SK-N-SH (cell line): ENCODE measurements at regions not wholly inside any gene's neighbourhood (a gene's known extent, or its start where the extent isn't known, plus 50 kb on each side); places are given as distances from the start of the nearest gene placed in this dataset.

ENCODE experiments used
- CTCF ChIA-PET: fragments of 300-600, 350-600 bp; formaldehyde crosslinking; extraction: SDS; loops from one replicate; lab custom pipeline; 2021; lab: Yijun Ruan, JAX
- POLR2A ChIA-PET: fragments of 350-600 bp; sonication (Branson Sonifier 250); formaldehyde crosslinking; extraction: SDS; loops from one replicate; lab custom pipeline; 2020; ENCODE audit warnings: antibody characterized with exemption, inconsistent platforms; lab: Yijun Ruan, JAX
- DNase-seq: peaks from one replicate; pipeline ENCODE4 v3.0.0; 2012
- H2AFZ ChIP-seq: fragments of 200-600 bp; sonication (generic); 2 replicates; pipeline ENCODE4 v1.8.1; 2016; ENCODE audit warnings: antibody characterized with exemption, mild to moderate bottlenecking, low read depth
- H3F3A ChIP-seq: fragments of 200-600 bp; sonication (generic); replicated peaks from 2 replicates; pipeline ENCODE3; 2016; ENCODE audit warnings: antibody characterized with exemption, mild to moderate bottlenecking; ENCODE audit not compliant: insufficient read depth
- H3K27ac ChIP-seq, 2 experiments: fragments of 200-500 bp in 1 of 2; fragments of 200-600 bp in 1 of 2; sonication (Bioruptor generic) in 1 of 2; sonication (generic), shearing (Covaris generic) in 1 of 2; 2 replicates each; pipeline versions ENCODE4 v1.5.1 to v1.6.1; 2014 to 2016; ENCODE audit warnings: low read depth in 2 of 2, inconsistent platforms in 1 of 2, low read length in 1 of 2, mild to moderate bottlenecking in 1 of 2, mixed read lengths in 1 of 2
- H3K27me3 ChIP-seq: fragments of 200-600 bp; sonication (generic), shearing (Covaris generic); 2 replicates; pipeline ENCODE4 v1.6.1; 2016; ENCODE audit warnings: mixed run types; ENCODE audit not compliant: insufficient read depth
- H3K36me3 ChIP-seq, 2 experiments: fragments of 200-500 bp in 1 of 2; fragments of 200-600 bp in 1 of 2; sonication (Bioruptor generic) in 1 of 2; sonication (generic) in 1 of 2; replicated peaks in 1 of 2; 2 replicates each; pipeline versions ENCODE3 to v1.5.1; 2014 to 2016; ENCODE audit warnings: low read length in 1 of 2, mild to moderate bottlenecking in 1 of 2; ENCODE audit not compliant: insufficient read depth in 2 of 2, control insufficient read depth in 1 of 2
- H3K4me1 ChIP-seq, 2 experiments: fragments of 200-500 bp in 1 of 2; fragments of 200-600 bp in 1 of 2; sonication (Bioruptor generic) in 1 of 2; sonication (generic), shearing (Covaris generic) in 1 of 2; 2 replicates each; pipeline versions ENCODE4 v1.5.1 to v1.6.1; 2014 to 2016; ENCODE audit warnings: low read depth in 1 of 2, low read length in 1 of 2, mixed run types in 1 of 2; ENCODE audit not compliant: insufficient read depth in 2 of 2, control insufficient read depth in 1 of 2
- H3K4me2 ChIP-seq: fragments of 200-600 bp; sonication (generic), shearing (Covaris generic); 2 replicates; pipeline ENCODE4 v1.6.1; 2017; ENCODE audit warnings: mixed run types
- H3K4me3 ChIP-seq, 2 experiments: fragments of 200-500 bp in 1 of 2; fragments of 200-600 bp in 1 of 2; sonication (Bioruptor generic) in 1 of 2; sonication (generic), shearing (Covaris generic) in 1 of 2; 2 replicates each; pipeline versions ENCODE4 v1.5.1 to v1.8.1; 2014 to 2016; ENCODE audit warnings: low read depth in 2 of 2, inconsistent platforms in 1 of 2, low read length in 1 of 2, mild to moderate bottlenecking in 1 of 2, mixed read lengths in 1 of 2, moderate library complexity in 1 of 2
- H3K79me2 ChIP-seq: fragments of 200-600 bp; sonication (generic); 2 replicates; pipeline ENCODE4 v1.8.1; 2017; ENCODE audit warnings: mild to moderate bottlenecking; ENCODE audit not compliant: insufficient read depth
- H3K9ac ChIP-seq: fragments of 200-600 bp; sonication (generic); 2 replicates; pipeline ENCODE4 v1.6.1; 2017; ENCODE audit warnings: mixed run types
- H3K9me2 ChIP-seq: fragments of 200-600 bp; sonication (generic); 2 replicates; pipeline ENCODE4 v1.6.1; 2017; ENCODE audit warnings: mixed run types
- H3K9me3 ChIP-seq: fragments of 200-600 bp; sonication (generic); 2 replicates; pipeline ENCODE4 v1.6.1; 2017; ENCODE audit warnings: mixed run types, mild to moderate bottlenecking, moderate library complexity
- H4K20me1 ChIP-seq: fragments of 200-600 bp; sonication (generic); 2 replicates; pipeline ENCODE4 v1.6.1; 2017; ENCODE audit warnings: mild to moderate bottlenecking, mixed run types; ENCODE audit not compliant: insufficient read depth
- ELF1 ChIP-seq: IDR thresholded peaks from 2 replicates; pipeline ENCODE4 v1.4.0; 2012
- EP300 ChIP-seq, 2 experiments: IDR thresholded peaks; 2 replicates each; pipeline versions ENCODE4 v1.4.0 to v1.6.1; 2012; ENCODE audit warnings: borderline replicate concordance in 1 of 2, low read depth in 1 of 2, low read length in 1 of 2
- EZH2phosphoT487 ChIP-seq: fragments of 200-600 bp; sonication (generic); IDR thresholded peaks from 2 replicates; pipeline ENCODE4 v1.6.1; 2017; ENCODE audit warnings: low read depth, mixed run types, mild to moderate bottlenecking, antibody characterized with exemption, moderate library complexity, borderline replicate concordance
- FOSL2 ChIP-seq: IDR thresholded peaks from 2 replicates; pipeline ENCODE4 v1.4.0; 2012; ENCODE audit warnings: low read depth, mild to moderate bottlenecking, moderate library complexity, borderline replicate concordance
- FOXJ3 ChIP-seq: sonication (generic); formaldehyde crosslinking; IDR thresholded peaks from 2 replicates; pipeline ENCODE4 v1.5.1; 2020; ENCODE audit warnings: mild to moderate bottlenecking, missing genetic modification reagents
- GABPA ChIP-seq: IDR thresholded peaks from 2 replicates; pipeline ENCODE4 v1.4.0; 2012; ENCODE audit warnings: low read depth, mild to moderate bottlenecking
- IRF3 ChIP-seq: fragments of 150-350 bp; IDR thresholded peaks from 2 replicates; pipeline ENCODE4 v1.6.1; 2016; ENCODE audit warnings: mild to moderate bottlenecking, low read depth, low read length
- JUND ChIP-seq: IDR thresholded peaks from 2 replicates; pipeline ENCODE4 v1.4.0; 2012
- MXI1 ChIP-seq: IDR thresholded peaks from 2 replicates; pipeline ENCODE4 v1.6.1; 2012; ENCODE audit warnings: mild to moderate bottlenecking, low read depth, low read length, improper control_type of control experiment
- NFIC ChIP-seq: IDR thresholded peaks from 2 replicates; pipeline ENCODE4 v1.4.0; 2012; ENCODE audit warnings: borderline replicate concordance
- RAD21 ChIP-seq: IDR thresholded peaks from 2 replicates; pipeline ENCODE4 v1.6.1; 2012; ENCODE audit warnings: mild to moderate bottlenecking, low read length
- TAF1 ChIP-seq: IDR thresholded peaks from 2 replicates; pipeline ENCODE4 v1.6.1; 2012; ENCODE audit warnings: low read depth, mild to moderate bottlenecking, low read length, moderate library complexity, borderline replicate concordance
- TCF12 ChIP-seq: IDR thresholded peaks from 2 replicates; pipeline ENCODE4 v1.4.0; 2012
- TEAD4 ChIP-seq: IDR thresholded peaks from 2 replicates; pipeline ENCODE4 v1.4.0; 2012; ENCODE audit warnings: mild to moderate bottlenecking, borderline replicate concordance; ENCODE audit not compliant: insufficient read depth
- USF1 ChIP-seq: IDR thresholded peaks from 2 replicates; pipeline ENCODE4 v1.4.0; 2012; ENCODE audit warnings: low read depth, borderline replicate concordance
- USF2 ChIP-seq: fragments of 150-350 bp; IDR thresholded peaks from 2 replicates; pipeline ENCODE4 v1.6.1; 2017; ENCODE audit warnings: antibody characterized with exemption, low read length, low read depth, borderline replicate concordance
- YY1 ChIP-seq: IDR thresholded peaks from 2 replicates; pipeline ENCODE4 v1.4.0; 2012; ENCODE audit warnings: low read depth, mild to moderate bottlenecking
- WGBS: methylation state at CpG from one replicate; pipeline ENCODE4 v1.1.6; 2017; ENCODE audit warnings: low lambda C conversion rate; 5-methylcytosine and 5-hydroxymethylcytosine counted together

GRCh38 chr3:127043731-127044510 lies 61.0 kb downstream of the PLXNA1 start:
- no peaks in the 10 kb centered on the region for H3F3A ChIP-seq
- ChIA-PET POLR2A (no interaction called here), CTCF (no interaction called here)
- 0 out of 4 replicates have a peak, but pooled peaks cover 0 to 3% of the 10 kb centered on the region in 2 experiments for H3K4me1 ChIP-seq
- no peak for DNase-seq
- TF ChIP-seq MXI1 (no peak), EZH2phosphoT487 (no peak), GABPA (no peak)
- H3K9me2 ChIP-seq: no peaks in the 10 kb centered on the region
- no peak overlapping the region for H2AFZ ChIP-seq
- no peak overlapping the region for H3K9ac ChIP-seq
- H3K79me2 ChIP-seq: no peaks in the 10 kb centered on the region
- no peaks in the 10 kb centered on the region for H4K20me1 ChIP-seq
- WGBS: 78% methylated on average over 7 of the region's 7 CpGs
- H3K9me3 ChIP-seq: no peaks in the 10 kb centered on the region
- H3K27me3 ChIP-seq: no peaks in the 10 kb centered on the region
- H3K36me3 ChIP-seq: no peaks in the 10 kb centered on the region
- no peak overlapping the region for H3K27ac ChIP-seq
- no peak overlapping the region for H3K4me3 ChIP-seq
- no peak overlapping the region for H3K4me2 ChIP-seq

- H3K4me3 ChIP-seq: no peak overlapping the region
- no peaks in the 10 kb centered on the region for H3K79me2 ChIP-seq
- WGBS: 49% methylated on average over 4 of the region's 4 CpGs
- H2AFZ ChIP-seq: no peak overlapping the region
- CTCF ChIA-PET: no interaction called here
- H3K9me3 ChIP-seq: no peaks in the 10 kb centered on the region
- POLR2A ChIA-PET: no interaction called here
- H3K4me1 ChIP-seq: 0 out of 4 replicates have a peak, but pooled peaks cover 0 to 3% of the 10 kb centered on the region in 2 experiments
- no peak overlapping the region for H3K27ac ChIP-seq
- TF ChIP-seq USF2 (no peak), USF1 (peak; percentile 44; the same call in 1 of the 2 replicates), FOXJ3 (no peak)
- no peaks in the 10 kb centered on the region for H3F3A ChIP-seq
- H3K9ac ChIP-seq: no peak overlapping the region
- H4K20me1 ChIP-seq: no peaks in the 10 kb centered on the region
- H3K27me3 ChIP-seq: no peaks in the 10 kb centered on the region
- no peaks in the 10 kb centered on the region for H3K36me3 ChIP-seq
- no peak overlapping the region for H3K4me2 ChIP-seq
- no peaks in the 10 kb centered on the region for H3K9me2 ChIP-seq
- DNase-seq: peak; percentile 74
Observed at GRCh38 chr3:127044996-127045395, 62.1 kb downstream of the PLXNA1 start.

GRCh38 chr3:127045435-127046045 lies 62.6 kb downstream of the PLXNA1 start:
- ChIA-PET CTCF (no interaction called here), POLR2A (no interaction called here)
- WGBS: 66% methylated on average over 5 of the region's 5 CpGs
- H3K4me2 ChIP-seq: no peak overlapping the region
- no peaks in the 10 kb centered on the region for H3K27me3 ChIP-seq
- no peak overlapping the region for H3K9ac ChIP-seq
- no peaks in the 10 kb centered on the region for H3K9me2 ChIP-seq
- H3K9me3 ChIP-seq: no peaks in the 10 kb centered on the region
- H3K27ac ChIP-seq: no peak overlapping the region
- DNase-seq: no peak
- H3K4me3 ChIP-seq: no peak overlapping the region
- H3F3A ChIP-seq: no peaks in the 10 kb centered on the region
- no peaks in the 10 kb centered on the region for H4K20me1 ChIP-seq
- 0 out of 4 replicates have a peak, but pooled peaks cover 0 to 3% of the 10 kb centered on the region in 2 experiments for H3K4me1 ChIP-seq
- H2AFZ ChIP-seq: no peak overlapping the region
- H3K79me2 ChIP-seq: no peaks in the 10 kb centered on the region
- H3K36me3 ChIP-seq: no peaks in the 10 kb centered on the region
- TF ChIP-seq IRF3: no peak
- TF ChIP-seq ELF1: no peak
- TF ChIP-seq RAD21: no peak
- TF ChIP-seq YY1: no peak
- no peak for TF ChIP-seq NFIC
- TF ChIP-seq EP300 (IDR thresholded peaks at IDR 0.05; ENCODE audit: borderline replicate concordance in 1 of 2, low read depth in 1 of 2, low read length in 1 of 2): no peak
- no peak for TF ChIP-seq TCF12
- TF ChIP-seq JUND: no peak
- TF ChIP-seq FOSL2: no peak
- TF ChIP-seq MXI1: no peak
- TF ChIP-seq TEAD4: no peak
- no peak for TF ChIP-seq TAF1
- no peak for TF ChIP-seq EZH2phosphoT487
- TF ChIP-seq GABPA: no peak
